HG03439 (cell line): ENCODE measurements at regions not wholly inside any gene's neighbourhood (a gene's known extent, or its start where the extent isn't known, plus 50 kb on each side); places are given as distances from the start of the nearest gene placed in this dataset.

Experiments
- ATAC-seq: cut with Tn5 transposase; IDR thresholded peaks from one replicate; pipeline ENCODE4 v1.9.1; 2021; ENCODE audit warnings: mild to moderate bottlenecking, moderate library complexity; ENCODE audit not compliant: unreplicated experiment

GRCh38 chr1:195941795-195942194, 666.4 kb downstream of the KCNT2 start:
- no peak for ATAC-seq

GRCh38 chr1:195941314-195941713, 666.9 kb downstream of the KCNT2 start:
- ATAC-seq, result no peak

- no peak for ATAC-seq
Measured at GRCh38 chr1:195939844-195940243, 668.4 kb downstream of the KCNT2 start.

- ATAC-seq, result no peak
Measured at GRCh38 chr1:195934817-195935553, 673.3 kb downstream of the KCNT2 start.

- no peak for ATAC-seq
Measured at GRCh38 chr1:195933835-195934234, 674.4 kb downstream of the KCNT2 start.

- no peak for ATAC-seq
Measured at GRCh38 chr1:195915826-195916225, 692.4 kb downstream of the KCNT2 start.

GRCh38 chr1:195909061-195909460, 699.2 kb downstream of the KCNT2 start:
- no peak for ATAC-seq

GRCh38 chr1:195908121-195908520, 700.1 kb downstream of the KCNT2 start:
- no peak for ATAC-seq

GRCh38 chr1:195903203-195903602, 705.0 kb downstream of the KCNT2 start:
- ATAC-seq, result no peak

- no peak for ATAC-seq
Measured at GRCh38 chr1:195902779-195903178, 705.5 kb downstream of the KCNT2 start.

GRCh38 chr1:195899762-195900352, 708.4 kb downstream of the KCNT2 start:
- no peak for ATAC-seq

GRCh38 chr1:195898924-195899323, 709.3 kb downstream of the KCNT2 start:
- no peak for ATAC-seq

- ATAC-seq, result no peak
Measured at GRCh38 chr1:195898373-195898772, 709.9 kb downstream of the KCNT2 start.

GRCh38 chr1:195897076-195897475, 711.2 kb downstream of the KCNT2 start:
- no peak for ATAC-seq

- no peak for ATAC-seq
Measured at GRCh38 chr1:195894411-195894810, 713.8 kb downstream of the KCNT2 start.

GRCh38 chr1:195886000-195886399, 722.2 kb downstream of the KCNT2 start:
- ATAC-seq, result no peak

GRCh38 chr1:195878478-195878877, 729.8 kb downstream of the KCNT2 start:
- ATAC-seq, result no peak

GRCh38 chr1:195876792-195877191, 731.4 kb downstream of the KCNT2 start:
- no peak for ATAC-seq

- no peak for ATAC-seq
Measured at GRCh38 chr1:195872376-195872775, 735.9 kb downstream of the KCNT2 start.

- no peak for ATAC-seq
Measured at GRCh38 chr1:195867638-195868037, 740.6 kb downstream of the KCNT2 start.

GRCh38 chr1:195866781-195867222, 741.4 kb downstream of the KCNT2 start:
- no peak for ATAC-seq

- no peak for ATAC-seq
Measured at GRCh38 chr1:195866091-195866780, 742.0 kb downstream of the KCNT2 start.
